ENCODE measurements at regions not wholly inside any gene's neighbourhood (a gene's known extent, or its start where the extent isn't known, plus 50 kb on each side); places are given as distances from the start of the nearest gene placed in this dataset.

GRCh38 chr2:59786684-59787083 is 766.8 kb downstream of the BCL11A start:
- ATAC-seq (ENCODE audit: low read depth) = no peak
- Histone ChIP-seq H3K4me1 (ENCODE audit: control insufficient read depth in 2 of 2, insufficient read depth in 2 of 2, low read length in 2 of 2) (no peaks in the 10 kb centered on the region), H4K20me1 (ENCODE audit: control insufficient read depth, insufficient read depth, low read length, poor library complexity, severe bottlenecking) (no peaks in the 10 kb centered on the region), H3K27ac (ENCODE audit: low read length in 2 of 2) (no peak overlapping the region), H3K79me2 (ENCODE audit: control insufficient read depth, insufficient read depth, low read length) (no peaks in the 10 kb centered on the region), H3K9ac (ENCODE audit: low read length) (no peak overlapping the region), H3K36me3 (replicated peaks in 1 of 2; ENCODE audit: control extremely low read depth in 1 of 2, control insufficient read depth in 1 of 2, extremely low read depth in 1 of 2, insufficient read depth in 2 of 2, low read length in 1 of 2) (no peaks in the 10 kb centered on the region), H3K4me3 (ENCODE audit: control extremely low read depth in 1 of 5, extremely low read depth in 1 of 5, insufficient read depth in 1 of 5, low read depth in 2 of 5, low read length in 4 of 5) (no peak overlapping the region), H2AFZ (ENCODE audit: insufficient read depth, low read depth, low read length, poor library complexity, severe bottlenecking) (no peak overlapping the region), H3K4me2 (replicated peaks; ENCODE audit: low read depth, low read length, poor library complexity, severe bottlenecking) (no peak overlapping the region), H3K9me3 (ENCODE audit: control extremely low read depth in 1 of 3, control insufficient read depth in 2 of 3, insufficient read depth in 1 of 3, low read length in 2 of 3) (no peaks in the 10 kb centered on the region), H3K27me3 (replicated peaks in 1 of 4; ENCODE audit: control extremely low read depth in 1 of 4, control insufficient read depth in 3 of 4, insufficient read depth in 4 of 4, low read length in 3 of 4) (no peaks in the 10 kb centered on the region)
- Mint-ChIP-seq H3K4me3 (no peak overlapping the region), H3K27me3 (no peaks in the 10 kb centered on the region), H3K9me3 (ENCODE audit: insufficient read depth) (no peaks in the 10 kb centered on the region), H3K27ac (no peak overlapping the region), H3K4me1 (no peaks in the 10 kb centered on the region)
- ChIA-PET CTCF (interaction anchor here (0.8 kb wide), 1 partner anchor 341 kb away, joined by 3 read pairs; no protein-coding TSS in a partner anchor), POLR2A (no interaction called here)
- intact Hi-C loops (cut with micrococcal nuclease) = no loop called here
- TF ChIP-seq EZH2 (IDR thresholded peaks at IDR 0.05; ENCODE audit: borderline replicate concordance, insufficient read depth, low read depth, low read length, poor library complexity, severe bottlenecking) = no peak
- no peak for TF ChIP-seq CTCF (IDR thresholded peaks at IDR 0.05)
- DNase-seq = no peak
- WGBS (ENCODE audit: insufficient coverage) = 100% methylated on average over 1 of the region's 1 CpG

GRCh38 chr2:59779571-59779970 is 773.9 kb downstream of the BCL11A start:
- TF ChIP-seq CTCF (IDR thresholded peaks at IDR 0.05) (no peak), EZH2 (IDR thresholded peaks at IDR 0.05; ENCODE audit: borderline replicate concordance, insufficient read depth, low read depth, low read length, poor library complexity, severe bottlenecking) (no peak)
- ChIA-PET POLR2A (interaction anchor here (0.6 kb wide), 1 partner anchor 47 kb away, joined by 3 read pairs; no protein-coding TSS in a partner anchor), CTCF (no interaction called here)
- intact Hi-C loops (cut with micrococcal nuclease) = no loop called here
- Histone ChIP-seq H3K27me3 (replicated peaks in 1 of 4; ENCODE audit: control extremely low read depth in 1 of 4, control insufficient read depth in 3 of 4, insufficient read depth in 4 of 4, low read length in 3 of 4) (no peaks in the 10 kb centered on the region), H3K9me3 (ENCODE audit: control extremely low read depth in 1 of 3, control insufficient read depth in 2 of 3, insufficient read depth in 1 of 3, low read length in 2 of 3) (no peaks in the 10 kb centered on the region), H3K4me3 (ENCODE audit: control extremely low read depth in 1 of 5, extremely low read depth in 1 of 5, insufficient read depth in 1 of 5, low read depth in 2 of 5, low read length in 4 of 5) (no peak overlapping the region), H4K20me1 (ENCODE audit: control insufficient read depth, insufficient read depth, low read length, poor library complexity, severe bottlenecking) (no peaks in the 10 kb centered on the region), H3K79me2 (ENCODE audit: control insufficient read depth, insufficient read depth, low read length) (no peaks in the 10 kb centered on the region), H2AFZ (ENCODE audit: insufficient read depth, low read depth, low read length, poor library complexity, severe bottlenecking) (no peak overlapping the region), H3K36me3 (replicated peaks in 1 of 2; ENCODE audit: control extremely low read depth in 1 of 2, control insufficient read depth in 1 of 2, extremely low read depth in 1 of 2, insufficient read depth in 2 of 2, low read length in 1 of 2) (no peaks in the 10 kb centered on the region), H3K4me2 (replicated peaks; ENCODE audit: low read depth, low read length, poor library complexity, severe bottlenecking) (no peak overlapping the region), H3K9ac (ENCODE audit: low read length) (no peak overlapping the region), H3K4me1 (ENCODE audit: control insufficient read depth in 2 of 2, insufficient read depth in 2 of 2, low read length in 2 of 2) (no peaks in the 10 kb centered on the region), H3K27ac (ENCODE audit: low read length in 2 of 2) (no peak overlapping the region)
- DNase-seq = no peak
- no peak overlapping the region for H3K27ac Mint-ChIP-seq
- H3K27me3 Mint-ChIP-seq = no peaks in the 10 kb centered on the region
- H3K4me3 Mint-ChIP-seq = no peak overlapping the region
- ATAC-seq (ENCODE audit: low read depth) = no peak
- no peaks in the 10 kb centered on the region for H3K4me1 Mint-ChIP-seq
- no peaks in the 10 kb centered on the region for H3K9me3 Mint-ChIP-seq (ENCODE audit: insufficient read depth)
